Upper lobe of left lung (tissue), 6 donors: ENCODE measurements at regions not wholly inside any gene's neighbourhood (a gene's known extent, or its start where the extent isn't known, plus 50 kb on each side); places are given as distances from the start of the nearest gene placed in this dataset.

Experiments used
- ATAC-seq, 2 donors: fragments of 200-7000 bp; cut with Tn5 transposase; one replicate each; pipeline ENCODE4 v1.9.1; 2022; ENCODE audit warnings: mild to moderate bottlenecking in 2 of 2, moderate library complexity in 2 of 2; ENCODE audit not compliant: low FRiP score in 2 of 2
- DNase-seq, 2 donors: peaks; one replicate each; pipeline ENCODE4 v3.0.0-alpha.2; 2019 to 2020
- H3K27ac ChIP-seq, 4 donors: fragments of 200-600 bp; sonication (generic); one replicate each; pipeline ENCODE4 v1.5.1; 2016 to 2019
- H3K27me3 ChIP-seq, 4 donors: fragments of 200-600 bp; sonication (generic); one replicate each; pipeline ENCODE4 v1.5.1; 2017 to 2019
- H3K36me3 ChIP-seq, 4 donors: fragments of 200-600 bp; sonication (generic); one replicate each; pipeline ENCODE4 v1.5.1; 2016 to 2019
- H3K4me1 ChIP-seq, 4 donors: fragments of 200-600 bp; sonication (generic); one replicate each; pipeline ENCODE4 v1.5.1; 2018 to 2019
- H3K4me3 ChIP-seq, 4 donors: fragments of 200-600 bp; sonication (generic); one replicate each; pipeline ENCODE4 v1.5.1; 2017 to 2019; ENCODE audit warnings: mild to moderate bottlenecking in 2 of 4, moderate library complexity in 1 of 4
- H3K9me3 ChIP-seq, 4 donors: fragments of 200-600 bp; sonication (generic); one replicate each; pipeline ENCODE4 v1.5.1; 2018 to 2019
- EP300 ChIP-seq, 4 donors: sonication (generic); formaldehyde crosslinking; IDR thresholded peaks; one replicate each; pipeline ENCODE4 v1.5.1; 2017; ENCODE audit warnings: antibody characterized with exemption in 4 of 4, control low read depth in 2 of 4
- POLR2A ChIP-seq, 4 donors: fragments of 450-650 bp; IDR thresholded peaks; one replicate each; pipeline ENCODE4 v1.5.1; 2016 to 2017; ENCODE audit warnings: antibody characterized with exemption in 4 of 4, mild to moderate bottlenecking in 2 of 4
- POLR2AphosphoS5 ChIP-seq, 2 donors: sonication (generic); formaldehyde crosslinking; IDR thresholded peaks; one replicate each; pipeline ENCODE4 v1.5.1; 2017; ENCODE audit warnings: antibody characterized with exemption in 2 of 2
- WGBS, 2 donors: methylation state at CpG; one replicate each; pipeline ENCODE4 v1.1.5; 2017 to 2018; 5-methylcytosine and 5-hydroxymethylcytosine counted together
- TF ChIP-seq, protein P1 (sequence below), 6 experiments: fragments of 450-650 bp in 4 of 6; fragments of 200-600 bp in 2 of 6; sonication (generic) in 2 of 6; IDR thresholded peaks; one replicate each; pipeline ENCODE4 v1.5.1; 2016 to 2019; ENCODE audit warnings: antibody characterized with exemption in 6 of 6
- donor health status: DM: no; HTN: no; CAD: no; lungs with moderate emphysema.
- donor health status: DM: no; HTN: yes; CAD: no; lungs with severe emphysema.

DNA sequence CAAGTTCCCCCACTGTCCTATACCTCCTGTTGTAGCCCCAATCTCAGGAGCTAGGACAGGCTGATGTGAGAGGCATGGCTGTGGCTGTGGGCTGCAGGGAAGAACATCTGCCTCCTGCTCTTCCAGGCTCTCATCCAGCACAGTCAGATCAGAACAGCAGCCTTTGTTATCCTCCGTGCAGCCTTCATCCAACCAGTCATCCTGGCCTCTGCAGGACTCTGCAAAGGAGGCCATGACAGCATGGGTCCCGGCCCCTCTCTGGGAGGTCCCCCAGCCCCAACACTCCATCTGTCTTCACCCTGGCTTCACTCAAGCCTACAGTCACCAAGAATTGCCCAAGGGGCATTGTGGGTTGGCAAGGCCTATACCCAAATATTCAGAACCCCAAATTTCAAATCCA, 223.2 kb upstream of the COPS8 start:
- H3K27me3 ChIP-seq = no peaks in the 10 kb centered on the region
- H3K9me3 ChIP-seq = peaks cover 0 to 4% (median 1%) of the 10 kb centered on the region in 4 donors
- no peak overlapping the region for H3K4me3 ChIP-seq
- no peaks in the 10 kb centered on the region for H3K4me1 ChIP-seq
- TF ChIP-seq EP300 (IDR thresholded peaks at IDR 0.05) = no peak
- TF ChIP-seq POLR2A (IDR thresholded peaks at IDR 0.05) = no peak
- no peak for TF ChIP-seq POLR2AphosphoS5 (IDR thresholded peaks at IDR 0.05)
- TF ChIP-seq, protein P1, sequence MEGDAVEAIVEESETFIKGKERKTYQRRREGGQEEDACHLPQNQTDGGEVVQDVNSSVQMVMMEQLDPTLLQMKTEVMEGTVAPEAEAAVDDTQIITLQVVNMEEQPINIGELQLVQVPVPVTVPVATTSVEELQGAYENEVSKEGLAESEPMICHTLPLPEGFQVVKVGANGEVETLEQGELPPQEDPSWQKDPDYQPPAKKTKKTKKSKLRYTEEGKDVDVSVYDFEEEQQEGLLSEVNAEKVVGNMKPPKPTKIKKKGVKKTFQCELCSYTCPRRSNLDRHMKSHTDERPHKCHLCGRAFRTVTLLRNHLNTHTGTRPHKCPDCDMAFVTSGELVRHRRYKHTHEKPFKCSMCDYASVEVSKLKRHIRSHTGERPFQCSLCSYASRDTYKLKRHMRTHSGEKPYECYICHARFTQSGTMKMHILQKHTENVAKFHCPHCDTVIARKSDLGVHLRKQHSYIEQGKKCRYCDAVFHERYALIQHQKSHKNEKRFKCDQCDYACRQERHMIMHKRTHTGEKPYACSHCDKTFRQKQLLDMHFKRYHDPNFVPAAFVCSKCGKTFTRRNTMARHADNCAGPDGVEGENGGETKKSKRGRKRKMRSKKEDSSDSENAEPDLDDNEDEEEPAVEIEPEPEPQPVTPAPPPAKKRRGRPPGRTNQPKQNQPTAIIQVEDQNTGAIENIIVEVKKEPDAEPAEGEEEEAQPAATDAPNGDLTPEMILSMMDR (IDR thresholded peaks at IDR 0.05) = no peak
- H3K36me3 ChIP-seq = no peaks in the 10 kb centered on the region
- 86 to 90% methylated on average over 1 to 2 of the region's 2 CpGs for WGBS, 2 donors
- DNase-seq = no peak
- no peak overlapping the region for H3K27ac ChIP-seq
- ATAC-seq = peak in 1 of 2 donors; percentile 17

DNA sequence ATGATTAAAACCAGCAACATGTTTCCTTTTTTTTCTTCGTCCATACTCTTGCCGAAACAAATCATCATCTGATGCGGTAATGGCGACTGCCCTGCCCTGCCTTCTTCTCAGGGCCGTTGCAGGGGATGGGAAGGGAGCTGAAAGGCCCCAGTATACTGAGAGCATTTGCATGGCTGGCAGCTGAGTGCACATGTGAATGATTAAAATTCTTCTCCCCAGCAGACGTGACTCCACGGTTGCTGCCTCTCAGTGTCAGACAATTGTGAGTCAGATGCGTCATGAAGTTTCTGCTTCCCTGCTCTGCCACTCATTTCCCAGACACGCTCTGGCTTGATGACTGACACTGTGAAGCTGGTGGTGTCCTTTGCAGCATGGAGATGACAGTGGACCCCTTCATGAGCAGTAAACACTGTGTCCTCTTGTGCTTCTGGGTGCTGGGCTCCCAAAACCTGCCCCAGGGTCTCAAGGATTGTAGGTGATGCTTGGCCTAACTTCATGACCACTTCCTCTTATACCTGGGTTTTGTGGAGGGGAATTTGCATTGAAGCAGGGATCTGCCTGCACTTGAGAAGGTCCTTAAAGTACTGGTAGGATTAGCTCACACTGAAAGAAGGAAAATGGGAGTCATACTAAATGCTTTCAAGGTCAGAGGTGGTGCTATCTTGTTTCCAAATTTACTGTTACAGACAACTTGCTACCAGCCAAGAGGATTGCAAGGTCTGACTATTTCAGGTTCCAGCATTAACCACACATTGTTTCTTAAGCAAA, 222.5 kb upstream of the COPS8 start:
- Histone ChIP-seq H3K9me3 (peaks cover 0 to 4% (median 1%) of the 10 kb centered on the region in 4 donors), H3K36me3 (no peaks in the 10 kb centered on the region), H3K4me3 (no peak overlapping the region), H3K27ac (no peak overlapping the region), H3K4me1 (no peaks in the 10 kb centered on the region), H3K27me3 (no peaks in the 10 kb centered on the region)
- no peak for DNase-seq
- TF ChIP-seq POLR2AphosphoS5 (IDR thresholded peaks at IDR 0.05) (no peak), POLR2A (IDR thresholded peaks at IDR 0.05) (no peak)
- TF ChIP-seq, protein P1 (IDR thresholded peaks at IDR 0.05) = no peak
- WGBS, 2 donors = 87 to 94% methylated on average over 6 to 9 of the region's 9 CpGs
- ATAC-seq = peak in 1 of 2 donors; percentile 39

GRCh38 chr2:236863729-236864126, 222.0 kb upstream of the COPS8 start:
- WGBS, 2 donors = 96 to 97% methylated on average over 4 to 5 of the region's 5 CpGs
- no peak overlapping the region for H3K4me3 ChIP-seq
- peaks cover 0 to 4% (median 1%) of the 10 kb centered on the region in 4 donors for H3K9me3 ChIP-seq
- H3K4me1 ChIP-seq = no peaks in the 10 kb centered on the region
- H3K27me3 ChIP-seq = no peaks in the 10 kb centered on the region
- no peak for ATAC-seq
- no peaks in the 10 kb centered on the region for H3K36me3 ChIP-seq
- no peak overlapping the region for H3K27ac ChIP-seq
- no peak for DNase-seq
- TF ChIP-seq POLR2A (IDR thresholded peaks at IDR 0.05) = no peak
- no peak for TF ChIP-seq EP300 (IDR thresholded peaks at IDR 0.05)
- TF ChIP-seq POLR2AphosphoS5 (IDR thresholded peaks at IDR 0.05) = no peak
- TF ChIP-seq, protein P1 (IDR thresholded peaks at IDR 0.05) = no peak

- H3K9me3 ChIP-seq = peaks cover 0 to 4% (median 1%) of the 10 kb centered on the region in 4 donors
- no peak for TF ChIP-seq POLR2AphosphoS5 (IDR thresholded peaks at IDR 0.05)
- TF ChIP-seq POLR2A (IDR thresholded peaks at IDR 0.05) = no peak
- no peak for TF ChIP-seq EP300 (IDR thresholded peaks at IDR 0.05)
- TF ChIP-seq, protein P1 (IDR thresholded peaks at IDR 0.05) = no peak
- no peaks in the 10 kb centered on the region for H3K36me3 ChIP-seq
- no peak overlapping the region for H3K4me3 ChIP-seq
- H3K4me1 ChIP-seq = no peaks in the 10 kb centered on the region
- no peak overlapping the region for H3K27ac ChIP-seq
- 78 to 93% methylated on average over 2 of the region's 2 CpGs for WGBS, 2 donors
- no peak for DNase-seq
- H3K27me3 ChIP-seq = no peaks in the 10 kb centered on the region
- no peak for ATAC-seq
These were observed 220.6 kb upstream of the COPS8 start for GRCh38 chr2:236865052-236865451.
